HepG2 (cell line): ENCODE measurements at regions not wholly inside any gene's neighbourhood (a gene's known extent, or its start where the extent isn't known, plus 50 kb on each side); places are given as distances from the start of the nearest gene placed in this dataset.

Experiments
- ATAC-seq: fragments of 200-7000 bp; cut with Tn5 transposase; 3 replicates; pipeline ENCODE4 v1.9.1; 2020; ENCODE audit warnings: mild to moderate bottlenecking, moderate library complexity
- BruUV-seq: library from RNA; stranded (reverse); fragments of 400-500 nt; replicated peaks from 2 replicates; lab custom pipeline; 2021; lab: Mats Ljungman, UMichigan
- CTCF ChIA-PET: fragments of 300-600 bp; formaldehyde crosslinking; extraction: SDS; loops from one replicate; lab custom pipeline; 2021; ENCODE audit warnings: low total read pairs, inconsistent platforms, low intra/inter-chr PET ratio; lab: Yijun Ruan, JAX
- POLR2A ChIA-PET: fragments of 350-600 bp; sonication (Branson Sonifier 250); formaldehyde crosslinking; loops from one replicate; lab custom pipeline; 2020; ENCODE audit warnings: antibody characterized with exemption, inconsistent platforms; lab: Yijun Ruan, JAX
- DNase-seq: peaks from one replicate; pipeline ENCODE4 v3.0.0-alpha.2; 2015; ENCODE audit warnings: low spot score
- FAIRE-seq: peaks from 3 replicates; lab custom pipeline; 2011; peaks lifted over from hg19 to GRCh38; lab: Jason Lieb, UNC
- H2AFZ ChIP-seq: one replicate; pipeline ENCODE4 v1.6.1; 2011; ENCODE audit warnings: low read length, inconsistent platforms
- H3K27ac ChIP-seq: fragments of 300-600 bp; 3 replicates; pipeline ENCODE4 v1.8.0; 2011; ENCODE audit warnings: mixed run types, mild to moderate bottlenecking, mixed read lengths, low read length, inconsistent platforms; ENCODE audit not compliant: insufficient read depth; ENCODE audit errors: extremely low read length
- H3K27me3 ChIP-seq, 2 experiments: fragments of 200-600 bp in 1 of 2; 2 replicates in 1 of 2; 3 replicates in 1 of 2; pipeline versions ENCODE4 v1.6.0 to v1.8.0; 2011; ENCODE audit warnings: low read length in 2 of 2, mild to moderate bottlenecking in 2 of 2, moderate library complexity in 2 of 2, inconsistent platforms in 1 of 2; ENCODE audit not compliant: insufficient read depth in 2 of 2, control insufficient read depth in 1 of 2
- H3K36me3 ChIP-seq, 2 experiments: fragments of 200-600 bp in 1 of 2; replicated peaks in 1 of 2; 2 replicates in 1 of 2; 3 replicates in 1 of 2; pipeline versions ENCODE4 v1.5.1 to v1.8.0; 2011; ENCODE audit warnings: low read length in 2 of 2, inconsistent platforms in 1 of 2; ENCODE audit not compliant: insufficient read depth in 2 of 2, control insufficient read depth in 1 of 2
- H3K4me1 ChIP-seq: 2 replicates; pipeline ENCODE4 v1.5.1; 2012; ENCODE audit warnings: low read length, inconsistent platforms; ENCODE audit not compliant: insufficient read depth
- H3K4me2 ChIP-seq: 2 replicates; pipeline ENCODE4 v1.6.0; 2011; ENCODE audit warnings: low read depth, low read length, inconsistent platforms
- H3K4me3 ChIP-seq, 3 experiments: fragments of 200-600 bp in 1 of 3; sonication (generic), shearing (Covaris generic) in 1 of 3; replicated peaks in 1 of 3; 2 replicates each; pipeline ENCODE4 v1.5.1; 2011 to 2016; ENCODE audit warnings: low read length in 3 of 3, inconsistent platforms in 2 of 3, low read depth in 2 of 3, mild to moderate bottlenecking in 2 of 3, control low read depth in 1 of 3, mixed read lengths in 1 of 3; ENCODE audit not compliant: insufficient read depth in 1 of 3
- H3K79me2 ChIP-seq: one replicate; pipeline ENCODE4 v1.6.1; 2011; ENCODE audit warnings: low read length, inconsistent platforms; ENCODE audit not compliant: insufficient read depth
- H3K9ac ChIP-seq: 2 replicates; pipeline ENCODE4 v1.6.0; 2011; ENCODE audit warnings: mild to moderate bottlenecking, low read depth, low read length, inconsistent platforms; ENCODE audit not compliant: insufficient read depth
- H3K9me3 ChIP-seq: 2 replicates; pipeline ENCODE4 v1.5.1; 2012; ENCODE audit warnings: mild to moderate bottlenecking, low read length
- H4K20me1 ChIP-seq: 2 replicates; pipeline ENCODE4 v1.6.0; 2011; ENCODE audit warnings: inconsistent platforms, mild to moderate bottlenecking, low read length, moderate library complexity; ENCODE audit not compliant: insufficient read depth
- ATF3 ChIP-seq: sonication (generic); formaldehyde crosslinking; IDR thresholded peaks from 2 replicates; pipeline ENCODE4 v1.4.0; 2020; ENCODE audit warnings: missing genetic modification reagents
- CREM ChIP-seq, 2 experiments: sonication (generic) in 1 of 2; formaldehyde crosslinking in 1 of 2; IDR thresholded peaks; 2 replicates each; pipeline versions ENCODE4 v1.4.0 to v1.6.1; 2016 to 2020; ENCODE audit warnings: antibody characterized with exemption in 1 of 2, mild to moderate bottlenecking in 1 of 2, missing genetic modification reagents in 1 of 2
- DRAP1 ChIP-seq: IDR thresholded peaks from 2 replicates; pipeline ENCODE4 v1.6.1; 2016; ENCODE audit warnings: missing genetic modification reagents, missing compliant biosample characterization
- HNF1B ChIP-seq: sonication (generic); formaldehyde crosslinking; IDR thresholded peaks from 2 replicates; pipeline ENCODE4 v1.5.1; 2020; ENCODE audit warnings: mild to moderate bottlenecking, moderate library complexity, missing genetic modification reagents
- HNRNPUL1 ChIP-seq: fragments of 200-400 bp; formaldehyde crosslinking; IDR thresholded peaks from 2 replicates; pipeline ENCODE4 v1.6.1; 2017; ENCODE audit warnings: low read depth, mild to moderate bottlenecking, low read length, moderate library complexity
- KAT2B ChIP-seq: fragments of 150-350 bp; IDR thresholded peaks from 2 replicates; pipeline ENCODE4 v1.6.1; 2014; ENCODE audit warnings: low read depth, low read length, borderline replicate concordance
- KLF15 ChIP-seq: sonication (generic); formaldehyde crosslinking; IDR thresholded peaks from 2 replicates; pipeline ENCODE4 v1.8.1; 2023; ENCODE audit warnings: borderline replicate concordance, mild to moderate bottlenecking, inconsistent platforms, missing genetic modification reagents, mixed read lengths
- NR2C2 ChIP-seq: sonication (generic); formaldehyde crosslinking; IDR thresholded peaks from 2 replicates; pipeline ENCODE4 v1.4.0; 2020; ENCODE audit warnings: missing genetic modification reagents, mild to moderate bottlenecking, moderate library complexity, borderline replicate concordance
- NRL ChIP-seq: sonication (generic); formaldehyde crosslinking; IDR thresholded peaks from 2 replicates; pipeline ENCODE4 v1.5.0; 2020; ENCODE audit warnings: missing genetic modification reagents, mild to moderate bottlenecking, moderate library complexity, borderline replicate concordance
- RBM22 ChIP-seq: fragments of 200-400 bp; formaldehyde crosslinking; optimal IDR thresholded peaks from 2 replicates; pipeline ENCODE3; 2017; ENCODE audit warnings: mild to moderate bottlenecking, low read length, moderate library complexity
- SMARCC2 ChIP-seq: fragments of 450-650 bp; IDR thresholded peaks from 2 replicates; pipeline ENCODE4 v1.6.1; 2017; ENCODE audit warnings: antibody characterized with exemption, mild to moderate bottlenecking
- TAF1 ChIP-seq: sonication (generic); formaldehyde crosslinking; IDR thresholded peaks from 2 replicates; pipeline ENCODE4 v1.4.0; 2020; ENCODE audit warnings: missing genetic modification reagents
- ZBTB49 ChIP-seq: sonication (generic); formaldehyde crosslinking; IDR thresholded peaks from 2 replicates; pipeline ENCODE4 v1.4.0; 2020; ENCODE audit warnings: missing genetic modification reagents, borderline replicate concordance
- ZKSCAN8 ChIP-seq: IDR thresholded peaks from 2 replicates; pipeline ENCODE4 v1.6.1; 2016; ENCODE audit warnings: borderline replicate concordance, missing genetic modification reagents, missing compliant biosample characterization
- ZNF362 ChIP-seq: sonication (generic); formaldehyde crosslinking; IDR thresholded peaks from 2 replicates; pipeline ENCODE4 v1.4.0; 2020; ENCODE audit warnings: missing genetic modification reagents, mild to moderate bottlenecking, borderline replicate concordance
- ZNF615 ChIP-seq: sonication (generic); formaldehyde crosslinking; IDR thresholded peaks from 2 replicates; pipeline ENCODE4 v1.5.0; 2020; ENCODE audit warnings: mild to moderate bottlenecking, missing genetic modification reagents, borderline replicate concordance
- ZNF691 ChIP-seq: sonication (generic); formaldehyde crosslinking; IDR thresholded peaks from 2 replicates; pipeline ENCODE4 v1.4.0; 2020; ENCODE audit warnings: missing genetic modification reagents, low read depth, mild to moderate bottlenecking, borderline replicate concordance
- ZNF749 ChIP-seq: sonication (generic); formaldehyde crosslinking; IDR thresholded peaks from 2 replicates; pipeline ENCODE4 v1.8.0; 2022; ENCODE audit warnings: mild to moderate bottlenecking, missing genetic modification reagents, moderate library complexity, borderline replicate concordance
- WGBS: methylation state at CpG from one replicate; pipeline ENCODE4 v1.1.6; 2017; ENCODE audit warnings: low lambda C conversion rate; 5-methylcytosine and 5-hydroxymethylcytosine counted together
- in situ Hi-C: cut with HindIII; loops from 2 replicates; pipeline ENCODE4 v1.10.0; 2017; ENCODE audit warnings: low pct_unique_long_range_greater_than_20kb; ENCODE audit not compliant: extremely low pct_ligation_motif_present
- intact Hi-C: fragments of 100-400 bp; cut with micrococcal nuclease; formaldehyde crosslinking; loops from one replicate; pipeline ENCODE4 v1.10.0; 2022; ENCODE audit not compliant: unreplicated experiment

GRCh38 chr13:88552966-88553365, 881.8 kb downstream of the SLITRK5 start:
- H3K4me1 ChIP-seq = no peaks in the 10 kb centered on the region
- in situ Hi-C loops (no loop called here), intact Hi-C loops (no loop called here)
- no peaks in the 10 kb centered on the region for H3K79me2 ChIP-seq
- POLR2A ChIA-PET = no interaction called here
- H3K4me3 ChIP-seq = no peak overlapping the region
- ATAC-seq (no peak), FAIRE-seq (no peak), DNase-seq (no peak)
- H4K20me1 ChIP-seq = no peaks in the 10 kb centered on the region
- no TSS peak for BruUV-seq
- H2AFZ ChIP-seq = no peak overlapping the region
- 5% methylated on average over 2 of the region's 2 CpGs for WGBS
- H3K27me3 ChIP-seq = no peaks in the 10 kb centered on the region
- H3K9me3 ChIP-seq = peaks cover 22% of the 10 kb centered on the region
- no peak overlapping the region for H3K9ac ChIP-seq
- H3K4me2 ChIP-seq = no peak overlapping the region
- no peak for TF ChIP-seq HNF1B
- TF ChIP-seq ZNF362 (CRISPR knock-in tag) = no peak
- TF ChIP-seq SMARCC2 = no peak
- no peak for TF ChIP-seq ZKSCAN8 (CRISPR knock-in tag)
- TF ChIP-seq ZNF615 (CRISPR knock-in tag) = no peak
- no peak for TF ChIP-seq ATF3 (CRISPR knock-in tag)
- TF ChIP-seq ZNF749 (CRISPR knock-in tag) = no peak
- no peak for TF ChIP-seq TAF1
- TF ChIP-seq NR2C2 (CRISPR knock-in tag) = no peak
- no peak for TF ChIP-seq KAT2B
- no peak for TF ChIP-seq CREM (IDR thresholded peaks at IDR 0.05)
- no peak for TF ChIP-seq CREM (CRISPR knock-in tag; IDR thresholded peaks at IDR 0.05)
- TF ChIP-seq RBM22 = no peak
- TF ChIP-seq DRAP1 (CRISPR knock-in tag) = no peak
- no peak for TF ChIP-seq HNRNPUL1
- TF ChIP-seq KLF15 (CRISPR knock-in tag) = no peak
- TF ChIP-seq ZNF691 (CRISPR knock-in tag) = no peak
- TF ChIP-seq NRL (CRISPR knock-in tag) = no peak
- no peak for TF ChIP-seq ZBTB49
- CTCF ChIA-PET = no interaction called here
- no peak overlapping the region for H3K27ac ChIP-seq
- H3K36me3 ChIP-seq = no peaks in the 10 kb centered on the region
